ENCODE measurements at regions not wholly inside any gene's neighbourhood (a gene's known extent, or its start where the extent isn't known, plus 50 kb on each side); places are given as distances from the start of the nearest gene placed in this dataset.

DNA sequence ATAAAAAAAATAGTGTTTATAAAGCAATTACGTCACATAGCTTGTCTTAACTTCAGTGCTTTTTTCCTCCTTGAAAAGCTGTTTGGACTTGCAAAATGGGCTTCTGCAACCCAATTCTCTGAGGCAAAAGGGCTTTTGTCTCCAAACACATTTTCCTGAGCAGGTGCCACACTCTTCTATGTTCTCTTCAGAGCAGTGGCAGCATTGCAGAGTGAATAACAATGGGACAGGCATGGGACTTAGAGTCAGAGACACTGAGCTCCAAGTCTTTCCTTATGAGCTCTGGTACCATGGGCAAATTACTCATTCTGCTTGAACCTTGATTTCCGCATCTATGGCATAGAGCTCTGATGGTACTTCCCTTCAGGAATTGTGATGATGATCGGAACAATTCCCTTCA lies 149.0 kb downstream of the ARL6IP6 start:
- POLR2A ChIA-PET (ENCODE audit: unreplicated experiment) = interaction anchor here (0.6 kb wide), 1 partner anchor 150 kb away, joined by 3 read pairs; no protein-coding TSS in a partner anchor
- no peak for DNase-seq

DNA sequence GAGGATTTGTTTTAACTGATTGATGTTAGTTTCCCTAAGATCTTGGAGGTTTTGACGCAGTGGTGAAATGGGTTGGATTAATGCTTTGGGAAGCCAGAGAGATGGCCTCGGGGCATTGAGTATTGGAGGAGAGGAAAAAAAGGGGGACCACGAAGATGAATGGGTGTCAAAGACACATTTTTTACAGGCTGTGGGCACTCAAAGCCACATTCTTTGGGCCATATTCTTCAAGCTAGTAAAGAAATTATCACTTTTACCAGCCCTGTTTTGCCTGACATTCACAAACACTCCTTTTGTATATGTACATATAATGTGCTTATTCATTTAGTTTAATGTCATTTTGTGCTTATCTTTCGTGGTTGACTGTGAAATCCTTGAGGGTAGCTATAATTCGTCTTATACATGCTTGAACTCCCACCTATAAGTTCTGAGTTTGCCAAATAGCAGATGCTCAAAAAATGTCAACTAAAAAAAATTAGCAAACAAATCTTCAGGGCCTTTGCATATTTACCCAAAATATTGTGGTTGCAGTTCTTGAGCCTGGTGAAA lies 146.3 kb downstream of the ARL6IP6 start:
- H2AFZ ChIP-seq = no peak overlapping the region
- intact Hi-C loops (cut with micrococcal nuclease; ENCODE audit: unreplicated experiment) = no loop called here
- no peaks in the 10 kb centered on the region for H3K27me3 ChIP-seq (ENCODE audit: insufficient read depth, low read depth)
- DNase-seq = no peak
- no peaks in the 10 kb centered on the region for H3F3A ChIP-seq (ENCODE audit: insufficient read depth, low read depth)
- no peaks in the 10 kb centered on the region for H3K36me3 ChIP-seq (ENCODE audit: low read depth)
- H4K20me1 ChIP-seq (ENCODE audit: insufficient read depth) = no peaks in the 10 kb centered on the region
- H3K4me2 ChIP-seq = no peak overlapping the region
- H3K4me3 ChIP-seq = no peak overlapping the region
- peaks cover 6% of the 10 kb centered on the region; the same call in 1 of the 2 replicates for H3K9me3 ChIP-seq (ENCODE audit: insufficient read depth, low read depth)
- ChIA-PET POLR2A (ENCODE audit: unreplicated experiment) (no interaction called here), CTCF (no interaction called here)
- no peaks in the 10 kb centered on the region for H3K79me2 ChIP-seq (ENCODE audit: low read depth)
- TF ChIP-seq, protein P1, sequence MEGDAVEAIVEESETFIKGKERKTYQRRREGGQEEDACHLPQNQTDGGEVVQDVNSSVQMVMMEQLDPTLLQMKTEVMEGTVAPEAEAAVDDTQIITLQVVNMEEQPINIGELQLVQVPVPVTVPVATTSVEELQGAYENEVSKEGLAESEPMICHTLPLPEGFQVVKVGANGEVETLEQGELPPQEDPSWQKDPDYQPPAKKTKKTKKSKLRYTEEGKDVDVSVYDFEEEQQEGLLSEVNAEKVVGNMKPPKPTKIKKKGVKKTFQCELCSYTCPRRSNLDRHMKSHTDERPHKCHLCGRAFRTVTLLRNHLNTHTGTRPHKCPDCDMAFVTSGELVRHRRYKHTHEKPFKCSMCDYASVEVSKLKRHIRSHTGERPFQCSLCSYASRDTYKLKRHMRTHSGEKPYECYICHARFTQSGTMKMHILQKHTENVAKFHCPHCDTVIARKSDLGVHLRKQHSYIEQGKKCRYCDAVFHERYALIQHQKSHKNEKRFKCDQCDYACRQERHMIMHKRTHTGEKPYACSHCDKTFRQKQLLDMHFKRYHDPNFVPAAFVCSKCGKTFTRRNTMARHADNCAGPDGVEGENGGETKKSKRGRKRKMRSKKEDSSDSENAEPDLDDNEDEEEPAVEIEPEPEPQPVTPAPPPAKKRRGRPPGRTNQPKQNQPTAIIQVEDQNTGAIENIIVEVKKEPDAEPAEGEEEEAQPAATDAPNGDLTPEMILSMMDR (conservative IDR thresholded peaks at IDR 0.05) = no peak
- TF ChIP-seq EZH2 (IDR thresholded peaks at IDR 0.05; ENCODE audit: low read depth) = no peak
- no peaks in the 10 kb centered on the region for H3K9me2 ChIP-seq (ENCODE audit: insufficient read depth)
- H3K27ac ChIP-seq = no peak overlapping the region
- H3K4me1 ChIP-seq (replicated peaks; ENCODE audit: insufficient read depth) = no peaks in the 10 kb centered on the region
- no TSS peak for BruUV-seq (replicated peaks)

More for the DNA sequence above, 149.0 kb downstream of the ARL6IP6 start:
- no peaks in the 10 kb centered on the region for H3K36me3 ChIP-seq (ENCODE audit: low read depth)
- no peaks in the 10 kb centered on the region for H3K9me3 ChIP-seq (ENCODE audit: insufficient read depth, low read depth)
- no peak overlapping the region for H2AFZ ChIP-seq
- CTCF ChIA-PET = no interaction called here
- no peaks in the 10 kb centered on the region for H3K79me2 ChIP-seq (ENCODE audit: low read depth)
- no peak overlapping the region for H3K4me2 ChIP-seq
- no peaks in the 10 kb centered on the region for H3K4me1 ChIP-seq (replicated peaks; ENCODE audit: insufficient read depth)
- H4K20me1 ChIP-seq (ENCODE audit: insufficient read depth) = no peaks in the 10 kb centered on the region
- no peak for TF ChIP-seq EZH2 (IDR thresholded peaks at IDR 0.05; ENCODE audit: low read depth)
- TF ChIP-seq, protein P1 (conservative IDR thresholded peaks at IDR 0.05) = no peak
- no TSS peak for BruUV-seq (replicated peaks)
- no peak overlapping the region for H3K4me3 ChIP-seq
- no peak overlapping the region for H3K27ac ChIP-seq
- no peaks in the 10 kb centered on the region; the same call in 1 of the 2 replicates for H3K9me2 ChIP-seq (ENCODE audit: insufficient read depth)
- no peaks in the 10 kb centered on the region for H3F3A ChIP-seq (ENCODE audit: insufficient read depth, low read depth)
- intact Hi-C loops (cut with micrococcal nuclease; ENCODE audit: unreplicated experiment) = no loop called here
- no peaks in the 10 kb centered on the region for H3K27me3 ChIP-seq (ENCODE audit: insufficient read depth, low read depth)

DNA sequence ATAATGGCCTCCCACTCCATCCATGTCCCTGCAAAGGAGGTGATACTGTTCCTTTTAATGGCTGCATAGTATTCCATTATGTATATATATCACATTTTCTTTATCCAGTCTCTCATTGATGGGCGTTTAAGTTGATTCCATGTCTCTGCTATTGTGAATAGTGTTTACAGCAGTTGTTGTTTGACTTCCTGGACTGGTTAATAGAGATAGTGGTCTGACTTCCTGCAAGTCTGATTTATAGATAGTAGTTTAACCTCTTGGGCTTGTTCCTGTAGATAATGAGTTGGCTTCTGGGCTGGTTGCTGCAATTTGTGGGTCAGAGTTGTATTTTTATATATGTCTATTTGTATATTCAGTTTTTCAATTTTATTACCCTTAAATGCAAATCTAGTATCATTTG lies 145.4 kb downstream of the ARL6IP6 start:
- H3K9me3 ChIP-seq (ENCODE audit: insufficient read depth, low read depth) = peaks cover 6% of the 10 kb centered on the region; the same call in 1 of the 2 replicates
- H3K27ac ChIP-seq = no peak overlapping the region
- ChIA-PET POLR2A (ENCODE audit: unreplicated experiment) (no interaction called here), CTCF (no interaction called here)
- no peak overlapping the region for H3K4me3 ChIP-seq
- no peak for DNase-seq
- no peaks in the 10 kb centered on the region for H4K20me1 ChIP-seq (ENCODE audit: insufficient read depth)
- intact Hi-C loops (cut with micrococcal nuclease; ENCODE audit: unreplicated experiment) = no loop called here
- no TSS peak for BruUV-seq (replicated peaks)
- no peaks in the 10 kb centered on the region for H3K36me3 ChIP-seq (ENCODE audit: low read depth)
- no peaks in the 10 kb centered on the region for H3K27me3 ChIP-seq (ENCODE audit: insufficient read depth, low read depth)
- no peak overlapping the region for H2AFZ ChIP-seq
- no peak for TF ChIP-seq EZH2 (IDR thresholded peaks at IDR 0.05; ENCODE audit: low read depth)
- TF ChIP-seq, protein P1 (conservative IDR thresholded peaks at IDR 0.05) = no peak
- no peaks in the 10 kb centered on the region for H3K4me1 ChIP-seq (replicated peaks; ENCODE audit: insufficient read depth)
- no peaks in the 10 kb centered on the region for H3K9me2 ChIP-seq (ENCODE audit: insufficient read depth)
- no peaks in the 10 kb centered on the region for H3K79me2 ChIP-seq (ENCODE audit: low read depth)
- no peaks in the 10 kb centered on the region for H3F3A ChIP-seq (ENCODE audit: insufficient read depth, low read depth)
- no peak overlapping the region for H3K4me2 ChIP-seq
